ENCODE measurements at regions not wholly inside any gene's neighbourhood (a gene's known extent, or its start where the extent isn't known, plus 50 kb on each side); places are given as distances from the start of the nearest gene placed in this dataset.

DNA sequence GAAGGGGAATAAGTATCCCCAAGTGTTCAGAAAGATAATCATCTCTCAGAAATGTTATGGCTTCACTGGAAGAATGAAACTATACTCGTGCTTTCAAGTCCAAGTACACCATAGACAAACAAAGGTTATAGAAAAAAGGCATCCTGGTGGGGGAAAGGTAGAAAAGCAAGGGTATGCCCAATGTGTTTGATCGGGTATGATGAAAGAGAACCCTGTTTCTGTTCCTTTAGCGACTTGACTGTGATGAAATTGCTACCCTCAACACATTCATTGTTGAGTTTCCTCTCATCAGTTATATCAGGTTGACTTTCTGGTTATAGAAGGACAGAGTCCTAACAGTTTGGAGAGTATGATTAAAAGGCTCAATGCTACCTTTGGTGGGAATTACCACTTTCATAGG is 464.3 kb downstream of the GRXCR1 start (continued):
- TF ChIP-seq SIX1 (CRISPR knock-in tag; IDR thresholded peaks at IDR 0.05; ENCODE audit: borderline replicate concordance) (peak; percentile 54; the same call in 1 of the 2 replicates), ZBTB25 (CRISPR knock-in tag; IDR thresholded peaks at IDR 0.05) (no peak), ZBTB49 (CRISPR knock-in tag; IDR thresholded peaks at IDR 0.05; ENCODE audit: borderline replicate concordance) (no peak), SAP130 (CRISPR knock-in tag; IDR thresholded peaks at IDR 0.05; ENCODE audit: low read depth) (peak; percentile 36), TARDBP (CRISPR knock-in tag; IDR thresholded peaks at IDR 0.05) (peak; percentile 35; the same call in 1 of the 2 replicates), ZNF670 (CRISPR knock-in tag; IDR thresholded peaks at IDR 0.05; ENCODE audit: borderline replicate concordance) (no peak), FOXA1 (IDR thresholded peaks at IDR 0.05) (no peak), FOXA1 (CRISPR knock-in tag; IDR thresholded peaks at IDR 0.05) (peak; percentile 72), CENPT (CRISPR knock-in tag; IDR thresholded peaks at IDR 0.05; ENCODE audit: low read depth) (no peak), RXRB (CRISPR knock-in tag; IDR thresholded peaks at IDR 0.05; ENCODE audit: borderline replicate concordance) (peak; percentile 92), ETV5 (CRISPR knock-in tag; IDR thresholded peaks at IDR 0.05; ENCODE audit: borderline replicate concordance) (peak; percentile 28; the same call in 1 of the 2 replicates), PCBP1 (IDR thresholded peaks at IDR 0.05; ENCODE audit: borderline replicate concordance, low read depth, low read length) (no peak), TOPORS (CRISPR knock-in tag; IDR thresholded peaks at IDR 0.05) (no peak), SMAD1 (CRISPR knock-in tag; IDR thresholded peaks at IDR 0.05; ENCODE audit: borderline replicate concordance, low read depth) (no peak), CREB1 (IDR thresholded peaks at IDR 0.05) (no peak), CREB1 (CRISPR knock-in tag; IDR thresholded peaks at IDR 0.05) (peak; percentile 25; the same call in 1 of the 2 replicates), DMAP1 (CRISPR knock-in tag; IDR thresholded peaks at IDR 0.05) (no peak), FOSL2 (CRISPR knock-in tag; IDR thresholded peaks at IDR 0.05) (peak; percentile 49; the same call in 1 of the 2 replicates), YY1 (IDR thresholded peaks at IDR 0.05; ENCODE audit: insufficient read depth, insufficient replicate concordance, low read depth, low read length) (no peak), JDP2 (CRISPR knock-in tag; IDR thresholded peaks at IDR 0.05; ENCODE audit: borderline replicate concordance) (no peak), ZNF224 (CRISPR knock-in tag; IDR thresholded peaks at IDR 0.05) (no peak), ZNF652 (CRISPR knock-in tag; IDR thresholded peaks at IDR 0.05; ENCODE audit: borderline replicate concordance, low read depth) (no peak), HNF4A (CRISPR knock-in tag; IDR thresholded peaks at IDR 0.05) (peak; percentile 19), ZC3H13 (CRISPR knock-in tag; IDR thresholded peaks at IDR 0.05) (no peak)
- TF ChIP-seq, protein P1, sequence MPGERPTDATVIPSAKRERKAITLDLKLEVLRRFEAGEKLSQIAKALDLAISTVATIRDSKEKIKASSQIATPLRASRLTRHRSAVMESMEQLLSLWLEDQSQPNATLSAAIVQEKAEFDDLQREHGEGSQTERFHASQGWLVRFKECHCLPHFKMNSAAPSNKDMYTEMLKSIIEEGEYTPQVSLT (CRISPR knock-in tag; IDR thresholded peaks at IDR 0.05; ENCODE audit: borderline replicate concordance, low read depth): no peak
- TF ChIP-seq, protein P2, sequence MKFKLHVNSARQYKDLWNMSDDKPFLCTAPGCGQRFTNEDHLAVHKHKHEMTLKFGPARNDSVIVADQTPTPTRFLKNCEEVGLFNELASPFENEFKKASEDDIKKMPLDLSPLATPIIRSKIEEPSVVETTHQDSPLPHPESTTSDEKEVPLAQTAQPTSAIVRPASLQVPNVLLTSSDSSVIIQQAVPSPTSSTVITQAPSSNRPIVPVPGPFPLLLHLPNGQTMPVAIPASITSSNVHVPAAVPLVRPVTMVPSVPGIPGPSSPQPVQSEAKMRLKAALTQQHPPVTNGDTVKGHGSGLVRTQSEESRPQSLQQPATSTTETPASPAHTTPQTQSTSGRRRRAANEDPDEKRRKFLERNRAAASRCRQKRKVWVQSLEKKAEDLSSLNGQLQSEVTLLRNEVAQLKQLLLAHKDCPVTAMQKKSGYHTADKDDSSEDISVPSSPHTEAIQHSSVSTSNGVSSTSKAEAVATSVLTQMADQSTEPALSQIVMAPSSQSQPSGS (CRISPR knock-in tag; IDR thresholded peaks at IDR 0.05): 0 out of 2 replicates have a peak, but pooled peaks have one; percentile 15
- TF ChIP-seq, protein P3, sequence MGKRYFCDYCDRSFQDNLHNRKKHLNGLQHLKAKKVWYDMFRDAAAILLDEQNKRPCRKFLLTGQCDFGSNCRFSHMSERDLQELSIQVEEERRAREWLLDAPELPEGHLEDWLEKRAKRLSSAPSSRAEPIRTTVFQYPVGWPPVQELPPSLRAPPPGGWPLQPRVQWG (CRISPR knock-in tag; IDR thresholded peaks at IDR 0.05; ENCODE audit: borderline replicate concordance, low read depth): no peak

Measured in HepG2 (cell line).